IMR-90 (cell line): ENCODE measurements at regions not wholly inside any gene's neighbourhood (a gene's known extent, or its start where the extent isn't known, plus 50 kb on each side); places are given as distances from the start of the nearest gene placed in this dataset.
A peak's percentile ranks its signal among the peaks of the same experiment; 100 is the strongest.

Source experiments
- ATAC-seq: fragments of 200-7000 bp; cut with Tn5 transposase; 2 replicates; pipeline ENCODE4 v1.9.1; 2020; ENCODE audit warnings: low read depth, mild to moderate bottlenecking, moderate library complexity
- BruUV-seq: library from RNA; stranded (reverse); fragments of 400-500 nt; replicated peaks from 2 replicates; lab custom pipeline; 2021; lab: Mats Ljungman, UMichigan
- CTCF ChIA-PET: fragments of 300-600 bp; formaldehyde crosslinking; extraction: SDS; loops from one replicate; lab custom pipeline; 2021; ENCODE audit warnings: antibody characterized with exemption; lab: Yijun Ruan, JAX
- POLR2A ChIA-PET: fragments of 300-600 bp; sonication (Branson Sonifier 250); formaldehyde crosslinking; loops from one replicate; lab custom pipeline; 2022; ENCODE audit warnings: antibody characterized with exemption; ENCODE audit not compliant: unreplicated experiment; lab: Charles Lee
- DNase-seq: peaks from one replicate; pipeline ENCODE4 v3.0.0; 2013
- H2AFZ ChIP-seq: replicated peaks from 2 replicates; pipeline ENCODE3; 2013; ENCODE audit warnings: low read length, mild to moderate bottlenecking; ENCODE audit not compliant: poor library complexity
- H2AK5ac ChIP-seq: 2 replicates; pipeline ENCODE4 v1.6.1; 2013; ENCODE audit warnings: low read depth, low read length, inconsistent platforms
- H2AK9ac ChIP-seq: replicated peaks from 2 replicates; pipeline ENCODE3; 2013; ENCODE audit warnings: mild to moderate bottlenecking, low read depth, low read length, moderate library complexity; ENCODE audit not compliant: poor library complexity
- H2BK120ac ChIP-seq: 2 replicates; pipeline ENCODE4 v1.6.1; 2013; ENCODE audit warnings: low read depth, low read length, inconsistent platforms
- H2BK15ac ChIP-seq: 3 replicates; pipeline ENCODE4 v1.6.1; 2013; ENCODE audit warnings: low read depth, low read length, inconsistent platforms
- H2BK20ac ChIP-seq: 2 replicates; pipeline ENCODE4 v1.6.1; 2013; ENCODE audit warnings: low read depth, mild to moderate bottlenecking, inconsistent platforms, low read length, moderate library complexity
- H2BK5ac ChIP-seq: 2 replicates; pipeline ENCODE4 v1.6.1; 2013; ENCODE audit warnings: mild to moderate bottlenecking, low read depth, low read length, inconsistent platforms; ENCODE audit not compliant: poor library complexity, severe bottlenecking
- H3K14ac ChIP-seq: replicated peaks from 2 replicates; pipeline ENCODE4 v1.6.1; 2013; ENCODE audit warnings: low read depth, low read length, inconsistent platforms
- H3K18ac ChIP-seq: 2 replicates; pipeline ENCODE4 v1.6.1; 2013; ENCODE audit warnings: low read depth, low read length, control low read depth
- H3K23ac ChIP-seq: 2 replicates; pipeline ENCODE4 v1.6.1; 2013; ENCODE audit warnings: low read depth, low read length, inconsistent platforms
- H3K27ac ChIP-seq: 2 replicates; pipeline ENCODE4 v1.5.1; 2013; ENCODE audit warnings: mild to moderate bottlenecking, control low read depth, low read length; ENCODE audit not compliant: insufficient read depth
- H3K27me3 ChIP-seq: 2 replicates; pipeline ENCODE4 v1.6.1; 2013; ENCODE audit warnings: low read length; ENCODE audit not compliant: control insufficient read depth, insufficient read depth
- H3K36me3 ChIP-seq: 2 replicates; pipeline ENCODE4 v1.6.1; 2013; ENCODE audit warnings: low read length, mixed read lengths; ENCODE audit not compliant: control insufficient read depth, insufficient read depth
- H3K4ac ChIP-seq: 2 replicates; pipeline ENCODE4 v1.6.1; 2013; ENCODE audit warnings: low read depth, low read length, inconsistent platforms
- H3K4me1 ChIP-seq: 2 replicates; pipeline ENCODE4 v1.6.1; 2013; ENCODE audit warnings: low read length, mixed read lengths; ENCODE audit not compliant: control insufficient read depth, insufficient read depth
- H3K4me2 ChIP-seq: 2 replicates; pipeline ENCODE4 v1.6.1; 2013; ENCODE audit warnings: low read depth, mild to moderate bottlenecking, control low read depth, low read length, moderate library complexity
- H3K4me3 ChIP-seq: 2 replicates; pipeline ENCODE4 v1.5.1; 2013; ENCODE audit warnings: low read depth, mild to moderate bottlenecking, control low read depth, low read length, moderate library complexity; ENCODE audit not compliant: insufficient read depth
- H3K56ac ChIP-seq: 2 replicates; pipeline ENCODE4 v1.6.1; 2013; ENCODE audit warnings: low read length, inconsistent platforms; ENCODE audit not compliant: insufficient read depth; ENCODE audit errors: extremely low read depth
- H3K79me1 ChIP-seq, 2 experiments: 2 replicates each; pipeline ENCODE4 v1.6.1; 2013; ENCODE audit warnings: low read length in 2 of 2, inconsistent platforms in 1 of 2, low read depth in 1 of 2
- H3K9ac ChIP-seq: 2 replicates; pipeline ENCODE4 v1.6.1; 2013; ENCODE audit warnings: low read depth, low read length, control low read depth
- H3K9me1 ChIP-seq: 2 replicates; pipeline ENCODE4 v1.6.1; 2013; ENCODE audit warnings: low read length, inconsistent platforms; ENCODE audit not compliant: insufficient read depth
- H3K9me3 ChIP-seq: 2 replicates; pipeline ENCODE4 v1.6.1; 2013; ENCODE audit warnings: low read length; ENCODE audit not compliant: control insufficient read depth, insufficient read depth
- H4K20me1 ChIP-seq: 2 replicates; pipeline ENCODE4 v1.6.1; 2013; ENCODE audit warnings: low read length, inconsistent platforms; ENCODE audit not compliant: insufficient read depth
- H4K5ac ChIP-seq: 2 replicates; pipeline ENCODE4 v1.6.1; 2013; ENCODE audit warnings: mild to moderate bottlenecking, low read depth, low read length, control low read depth
- H4K8ac ChIP-seq, 2 experiments: 2 replicates each; pipeline ENCODE4 v1.6.1; 2013; ENCODE audit warnings: low read depth in 2 of 2, low read length in 2 of 2, control low read depth in 1 of 2, inconsistent platforms in 1 of 2
- H4K91ac ChIP-seq: 2 replicates; pipeline ENCODE4 v1.6.1; 2013; ENCODE audit warnings: low read depth, low read length, inconsistent platforms; ENCODE audit not compliant: insufficient read depth
- BHLHE40 ChIP-seq: fragments of 150-350 bp; IDR thresholded peaks from 2 replicates; pipeline ENCODE4 v1.6.1; 2016; ENCODE audit warnings: mild to moderate bottlenecking, low read depth, low read length
- CEBPB ChIP-seq: IDR thresholded peaks from 2 replicates; pipeline ENCODE4 v1.6.1; 2012; ENCODE audit warnings: low read depth, low read length, improper control_type of control experiment
- CHD1 ChIP-seq: IDR thresholded peaks from 2 replicates; pipeline ENCODE4 v1.6.1; 2012; ENCODE audit warnings: low read depth, low read length, improper control_type of control experiment
- CTCF ChIP-seq: conservative IDR thresholded peaks from 2 replicates; pipeline ENCODE4 v1.5.1; 2012; ENCODE audit warnings: mild to moderate bottlenecking, low read depth, low read length, improper control_type of control experiment
- ELK1 ChIP-seq: fragments of 150-350 bp; IDR thresholded peaks from 2 replicates; pipeline ENCODE4 v1.6.1; 2016; ENCODE audit warnings: low read depth, mild to moderate bottlenecking, low read length, moderate library complexity, borderline replicate concordance
- FOS ChIP-seq: fragments of 150-350 bp; IDR thresholded peaks from 2 replicates; pipeline ENCODE4 v1.6.1; 2016; ENCODE audit warnings: low read depth, low read length
- MAFK ChIP-seq: IDR thresholded peaks from 2 replicates; pipeline ENCODE4 v1.6.1; 2012; ENCODE audit warnings: low read depth, low read length, improper control_type of control experiment
- MAZ ChIP-seq: IDR thresholded peaks from 2 replicates; pipeline ENCODE4 v1.6.1; 2012; ENCODE audit warnings: low read depth, mild to moderate bottlenecking, low read length, improper control_type of control experiment, moderate library complexity, borderline replicate concordance
- MXI1 ChIP-seq: IDR thresholded peaks from 2 replicates; pipeline ENCODE4 v1.6.1; 2012; ENCODE audit warnings: low read depth, mild to moderate bottlenecking, low read length, moderate library complexity, borderline replicate concordance
- NFE2L2 ChIP-seq: fragments of 150-350 bp; IDR thresholded peaks from 2 replicates; pipeline ENCODE4 v1.6.1; 2016; ENCODE audit warnings: low read depth, mild to moderate bottlenecking, low read length
- POLR2A ChIP-seq: IDR thresholded peaks from 2 replicates; pipeline ENCODE4 v1.6.1; 2012; ENCODE audit warnings: mild to moderate bottlenecking, low read depth, low read length
- RAD21 ChIP-seq: IDR thresholded peaks from 2 replicates; pipeline ENCODE4 v1.6.1; 2012; ENCODE audit warnings: low read length, improper control_type of control experiment
- RCOR1 ChIP-seq: IDR thresholded peaks from 2 replicates; pipeline ENCODE4 v1.6.1; 2012; ENCODE audit warnings: mild to moderate bottlenecking, low read length, improper control_type of control experiment; ENCODE audit not compliant: insufficient replicate concordance
- RFX5 ChIP-seq: IDR thresholded peaks from 2 replicates; pipeline ENCODE4 v1.8.0; 2012; ENCODE audit warnings: low read depth, mild to moderate bottlenecking, low read length, moderate library complexity
- SMC3 ChIP-seq: fragments of 150-350 bp; IDR thresholded peaks from 2 replicates; pipeline ENCODE4 v1.6.1; 2016; ENCODE audit warnings: low read depth, mild to moderate bottlenecking, antibody characterized with exemption, low read length, moderate library complexity
- USF2 ChIP-seq: fragments of 150-350 bp; IDR thresholded peaks from 2 replicates; pipeline ENCODE4 v1.6.1; 2017; ENCODE audit warnings: mild to moderate bottlenecking, antibody characterized with exemption, low read length, low read depth
- WGBS, 2 experiments: methylation state at CpG; one replicate each; pipeline versions ENCODE4 v1.1.5 to v1.1.7; 2013; ENCODE audit warnings: missing lambda C conversion rate in 2 of 2; ENCODE audit not compliant: insufficient read length in 1 of 2; ENCODE audit errors: extremely low coverage in 2 of 2; 5-methylcytosine and 5-hydroxymethylcytosine counted together
- dilution Hi-C: fragments of 300-500 bp; cut with HindIII; formaldehyde crosslinking; loops from one replicate; pipeline ENCODE4 v1.14.3; 2018; ENCODE audit warnings: low sequenced_read_pairs; ENCODE audit not compliant: unreplicated experiment
- in situ Hi-C: fragments of 300-500 bp; cut with MboI; formaldehyde crosslinking; loops from 3 replicates; pipeline ENCODE4 v1.14.3; 2019; ENCODE audit warnings: low sequenced_read_pairs, inconsistent platforms, mixed read lengths
- intact Hi-C: fragments of 100-400 bp; cut with micrococcal nuclease; formaldehyde crosslinking; loops from 2 replicates; pipeline ENCODE4 v1.10.0; 2022

GRCh38 chr5:2460098-2460497 lies 291.4 kb downstream of the IRX2 start:
- Histone ChIP-seq H2BK120ac (no peak overlapping the region), H4K91ac (no peak overlapping the region), H3K27me3 (no peaks in the 10 kb centered on the region), H3K9me1 (no peaks in the 10 kb centered on the region), H3K18ac (no peak overlapping the region), H4K5ac (no peak overlapping the region), H3K56ac (no peak overlapping the region), H2AFZ (peak overlapping the region; percentile 46), H3K4me2 (no peak overlapping the region), H2BK5ac (no peak overlapping the region), H3K36me3 (no peaks in the 10 kb centered on the region), H3K79me1 (no peaks in the 10 kb centered on the region), H2AK9ac (no peak overlapping the region), H3K23ac (no peak overlapping the region), H3K14ac (no peak overlapping the region), H2BK15ac (no peak overlapping the region), H3K4me3 (no peak overlapping the region), H3K27ac (no peak overlapping the region), H2AK5ac (no peak overlapping the region), H3K9ac (no peak overlapping the region), H3K4me1 (no peaks in the 10 kb centered on the region), H3K9me3 (peaks cover 25% of the 10 kb centered on the region), H2BK20ac (no peak overlapping the region), H3K4ac (no peak overlapping the region), H4K20me1 (no peaks in the 10 kb centered on the region), H4K8ac (no peak overlapping the region)
- BruUV-seq, result no TSS peak
- dilution Hi-C loops, result no loop called here
- WGBS, 2 experiments, result no CpG with 5 or more reads among the region's 3 CpGs
- POLR2A ChIA-PET, result no interaction called here
- in situ Hi-C loops, result no loop called here
- DNase-seq (no peak), ATAC-seq (no peak)
- TF ChIP-seq CEBPB (no peak), SMC3 (no peak), NFE2L2 (no peak), FOS (no peak), MAZ (no peak), USF2 (no peak), MAFK (no peak), RFX5 (no peak), MXI1 (no peak), CHD1 (no peak), CTCF (no peak), RCOR1 (no peak), ELK1 (no peak), RAD21 (no peak), POLR2A (no peak), BHLHE40 (no peak)
- CTCF ChIA-PET, result no interaction called here
- intact Hi-C loops, result no loop called here
